Fibroblast of pulmonary artery (primary cell): ENCODE measurements at regions not wholly inside any gene's neighbourhood (a gene's known extent, or its start where the extent isn't known, plus 50 kb on each side); places are given as distances from the start of the nearest gene placed in this dataset.

Experiments used
- DNase-seq: peaks from one replicate; pipeline ENCODE4 v3.0.0-alpha.2; 2010; ENCODE audit warnings: low read depth
- H3K4me3 ChIP-seq: replicated peaks from 2 replicates; pipeline ENCODE4 v1.5.1; 2011; ENCODE audit warnings: low read depth, mild to moderate bottlenecking, control low read depth, low read length, moderate library complexity
- CTCF ChIP-seq: IDR thresholded peaks from 2 replicates; pipeline ENCODE4 v1.5.1; 2011; ENCODE audit warnings: mild to moderate bottlenecking, control low read depth, low read length, inconsistent platforms; ENCODE audit errors: missing control alignments

DNA sequence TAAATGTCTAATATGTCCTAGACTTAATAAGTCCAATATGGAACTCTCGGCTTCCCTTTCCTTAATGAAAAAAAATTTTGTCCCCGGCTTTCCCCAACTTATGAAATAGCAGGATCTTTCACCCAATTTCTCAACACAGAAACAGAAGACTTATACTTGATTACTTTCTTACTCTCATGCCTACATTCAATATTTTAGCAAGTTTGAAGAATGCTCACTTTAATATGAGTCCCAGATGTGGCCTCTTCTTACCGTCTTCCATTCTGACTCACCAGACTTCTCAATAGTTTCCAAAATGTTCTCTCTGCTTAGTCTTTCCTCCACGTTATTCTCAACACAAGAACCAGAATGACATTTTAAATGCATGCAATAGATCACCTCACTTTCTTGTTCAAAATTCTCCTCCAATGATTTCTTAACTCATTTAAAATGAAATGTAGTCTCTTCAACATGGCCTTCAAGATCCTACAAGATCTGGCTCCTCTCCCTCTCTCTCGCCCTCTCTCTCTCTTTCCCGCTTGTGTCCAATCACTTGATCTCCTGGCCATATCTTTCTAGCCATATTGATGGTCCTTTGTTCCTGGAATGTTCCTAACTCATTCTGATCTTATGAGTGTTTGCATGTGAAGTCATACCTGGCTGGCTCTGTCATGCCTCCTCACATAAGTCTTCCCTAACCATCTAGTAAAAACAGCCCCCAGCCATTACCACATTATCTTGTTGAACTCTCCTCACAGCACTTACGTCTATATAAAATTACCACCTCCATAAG, 119.7 kb upstream of the FAM3C start:
- no peak overlapping the region for H3K4me3 ChIP-seq
- no peak for DNase-seq
- TF ChIP-seq CTCF = no peak

DNA sequence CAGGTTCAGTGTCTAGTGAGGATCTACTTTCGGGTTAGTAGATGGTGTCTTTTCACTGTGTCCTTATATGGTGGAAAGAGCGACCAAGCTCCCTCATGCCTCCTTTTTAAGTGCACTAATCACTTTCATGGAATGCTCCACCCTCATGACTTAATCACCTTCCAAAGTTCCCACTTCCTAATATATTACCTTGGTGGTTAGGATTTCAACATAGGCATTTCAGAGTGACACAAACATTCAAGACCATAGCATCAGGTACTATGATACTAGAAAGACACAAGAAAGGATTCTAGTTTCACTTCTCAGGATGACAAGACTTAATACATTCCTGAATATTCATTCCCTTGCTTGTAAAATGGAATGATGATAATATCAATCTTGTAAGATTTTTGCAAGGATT, 119.1 kb upstream of the FAM3C start:
- H3K4me3 ChIP-seq = no peak overlapping the region
- TF ChIP-seq CTCF = no peak
- DNase-seq = no peak

DNA sequence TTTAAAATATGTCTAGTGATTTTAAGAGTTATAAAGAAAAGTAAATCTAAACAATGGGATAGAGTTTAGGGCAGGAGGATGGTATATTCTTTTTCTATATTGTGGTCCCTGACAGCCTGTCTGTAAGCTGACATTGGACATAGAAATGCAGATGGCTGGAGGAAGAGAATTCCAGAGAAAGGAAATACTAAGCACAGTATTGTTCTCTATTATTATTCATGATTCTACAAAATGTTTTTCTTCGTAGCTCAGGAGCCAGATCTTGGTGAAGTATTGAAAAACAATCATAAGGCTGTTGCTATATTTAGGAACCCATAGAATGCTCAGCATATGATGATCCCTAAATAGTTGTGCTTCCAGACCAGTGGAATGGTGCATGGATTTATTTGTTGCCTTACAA, 117.0 kb upstream of the FAM3C start:
- no peak for DNase-seq
- H3K4me3 ChIP-seq = no peak overlapping the region
- TF ChIP-seq CTCF = no peak

GRCh38 chr7:121510858-121511482, 114.9 kb upstream of the FAM3C start:
- TF ChIP-seq CTCF = no peak
- no peak for DNase-seq
- H3K4me3 ChIP-seq = no peak overlapping the region

DNA sequence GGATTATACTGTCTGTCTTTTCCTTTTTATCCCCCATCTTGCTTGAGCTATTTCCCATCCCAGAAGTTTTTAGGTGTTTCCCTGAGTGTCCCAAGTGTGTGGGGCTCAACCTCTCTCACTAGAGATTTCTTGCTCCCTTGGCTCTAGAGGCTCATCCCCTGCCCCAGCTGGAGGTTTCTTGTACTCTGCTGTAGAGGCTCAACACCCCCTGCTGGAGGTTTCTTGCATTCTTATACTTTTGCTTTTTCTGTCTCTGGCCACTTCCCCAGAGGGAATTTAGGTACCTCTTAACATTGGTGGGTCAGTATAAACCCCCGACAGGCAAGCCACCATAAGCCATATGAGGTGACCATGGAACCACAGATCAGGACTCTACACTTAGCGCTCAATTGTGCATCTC, 114.2 kb upstream of the FAM3C start:
- no peak overlapping the region for H3K4me3 ChIP-seq
- no peak for DNase-seq
- TF ChIP-seq CTCF = no peak

DNA sequence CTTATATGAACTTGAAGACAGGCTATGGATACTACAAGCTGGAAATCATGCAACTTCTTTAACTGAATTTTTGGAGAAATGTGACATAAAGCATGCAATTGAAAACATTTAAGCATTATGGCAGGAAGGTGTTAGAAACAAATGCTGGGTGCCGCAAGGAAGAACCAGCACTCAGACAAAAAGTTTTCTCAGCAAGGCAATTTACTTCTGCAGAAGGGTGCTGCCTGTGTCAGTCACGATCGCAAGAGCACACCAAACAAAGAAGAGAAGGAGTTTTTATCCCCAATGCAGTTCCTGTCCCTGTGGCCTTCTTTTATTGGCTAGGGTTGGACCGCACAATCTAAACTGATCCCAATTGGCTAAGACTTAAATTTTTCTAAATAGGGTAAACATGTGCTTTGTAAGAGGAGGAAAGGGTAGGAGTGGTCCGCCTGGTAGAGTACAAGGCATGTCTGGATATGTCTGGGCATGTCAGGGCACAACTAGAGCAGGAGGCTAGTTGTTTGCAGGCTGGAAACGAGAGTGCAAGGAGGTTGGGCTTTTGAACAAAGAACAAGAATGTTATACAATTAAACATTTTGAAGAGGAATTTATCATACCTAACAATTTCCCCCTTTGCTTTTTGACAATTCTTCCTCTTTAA, 109.6 kb upstream of the FAM3C start:
- no peak for TF ChIP-seq CTCF
- no peak overlapping the region for H3K4me3 ChIP-seq
- DNase-seq = no peak

DNA sequence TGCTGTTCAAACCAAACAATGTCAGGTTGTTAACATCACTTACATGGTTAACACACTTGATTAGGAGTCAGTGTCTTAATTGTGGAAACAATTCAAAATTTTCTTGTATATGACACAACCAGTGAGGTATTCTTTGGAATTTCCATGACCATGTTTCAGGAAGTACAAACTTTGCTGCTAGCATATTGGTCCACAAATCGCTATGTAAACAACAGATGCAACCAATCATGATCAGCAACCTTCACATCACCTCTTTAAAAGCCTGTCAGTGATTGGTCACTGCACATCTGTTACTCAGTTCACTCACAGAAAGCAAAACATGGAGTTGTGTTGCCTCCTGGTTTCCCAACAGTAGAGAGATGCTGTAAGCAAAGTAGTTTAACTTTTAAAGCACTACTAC, 108.9 kb upstream of the FAM3C start:
- DNase-seq = peak; percentile 73
- no peak for TF ChIP-seq CTCF
- H3K4me3 ChIP-seq = no peak overlapping the region
